ENCODE measurements at regions not wholly inside any gene's neighbourhood (a gene's known extent, or its start where the extent isn't known, plus 50 kb on each side); places are given as distances from the start of the nearest gene placed in this dataset.

- TF ChIP-seq POLR2A (IDR thresholded peaks at IDR 0.05; ENCODE audit: low read length) (no peak), GATA1 (IDR thresholded peaks at IDR 0.05; ENCODE audit: low read depth, low read length) (no peak)
Observed at GRCh38 chr13:34412295-34412694, 529.8 kb upstream of the NBEA start.

Data from erythroblast (primary cell).